ENCODE measurements at regions not wholly inside any gene's neighbourhood (a gene's known extent, or its start where the extent isn't known, plus 50 kb on each side); places are given as distances from the start of the nearest gene placed in this dataset.

- Histone ChIP-seq H3K4me1 (ENCODE audit: control insufficient read depth, insufficient read depth, low read length) (no peaks in the 10 kb centered on the region), H3K36me3 (ENCODE audit: control insufficient read depth, insufficient read depth, low read length) (no peaks in the 10 kb centered on the region), H3K27me3 (ENCODE audit: control insufficient read depth, insufficient read depth, low read length) (no peaks in the 10 kb centered on the region), H3K4me3 (ENCODE audit: low read length) (no peak overlapping the region), H3K9me3 (ENCODE audit: control insufficient read depth, insufficient read depth, low read length) (no peaks in the 10 kb centered on the region), H3K27ac (ENCODE audit: low read length) (no peak overlapping the region)
- Mint-ChIP-seq H3K27me3 (ENCODE audit: low read depth in 2 of 2) (peaks cover 5 to 7% of the 10 kb centered on the region in 2 donors), H3K36me3 (no peaks in the 10 kb centered on the region), H3K9me3 (peaks cover 0 to 2% of the 10 kb centered on the region in 2 donors), H3K27ac (no peak overlapping the region), H3K4me1 (no peaks in the 10 kb centered on the region), H3K4me3 (no peak overlapping the region)
- 88% methylated on average over 2 of the region's 2 CpGs for WGBS (ENCODE audit: insufficient coverage)
- ATAC-seq (no peak), DNase-seq (no peak)
- intact Hi-C loops (cut with micrococcal nuclease): no loop called here
- TF ChIP-seq, protein P1, sequence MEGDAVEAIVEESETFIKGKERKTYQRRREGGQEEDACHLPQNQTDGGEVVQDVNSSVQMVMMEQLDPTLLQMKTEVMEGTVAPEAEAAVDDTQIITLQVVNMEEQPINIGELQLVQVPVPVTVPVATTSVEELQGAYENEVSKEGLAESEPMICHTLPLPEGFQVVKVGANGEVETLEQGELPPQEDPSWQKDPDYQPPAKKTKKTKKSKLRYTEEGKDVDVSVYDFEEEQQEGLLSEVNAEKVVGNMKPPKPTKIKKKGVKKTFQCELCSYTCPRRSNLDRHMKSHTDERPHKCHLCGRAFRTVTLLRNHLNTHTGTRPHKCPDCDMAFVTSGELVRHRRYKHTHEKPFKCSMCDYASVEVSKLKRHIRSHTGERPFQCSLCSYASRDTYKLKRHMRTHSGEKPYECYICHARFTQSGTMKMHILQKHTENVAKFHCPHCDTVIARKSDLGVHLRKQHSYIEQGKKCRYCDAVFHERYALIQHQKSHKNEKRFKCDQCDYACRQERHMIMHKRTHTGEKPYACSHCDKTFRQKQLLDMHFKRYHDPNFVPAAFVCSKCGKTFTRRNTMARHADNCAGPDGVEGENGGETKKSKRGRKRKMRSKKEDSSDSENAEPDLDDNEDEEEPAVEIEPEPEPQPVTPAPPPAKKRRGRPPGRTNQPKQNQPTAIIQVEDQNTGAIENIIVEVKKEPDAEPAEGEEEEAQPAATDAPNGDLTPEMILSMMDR (IDR thresholded peaks at IDR 0.05): no peak
These were observed 75.0 kb upstream of the TNC start for GRCh38 chr9:115192835-115193525.

DNA sequence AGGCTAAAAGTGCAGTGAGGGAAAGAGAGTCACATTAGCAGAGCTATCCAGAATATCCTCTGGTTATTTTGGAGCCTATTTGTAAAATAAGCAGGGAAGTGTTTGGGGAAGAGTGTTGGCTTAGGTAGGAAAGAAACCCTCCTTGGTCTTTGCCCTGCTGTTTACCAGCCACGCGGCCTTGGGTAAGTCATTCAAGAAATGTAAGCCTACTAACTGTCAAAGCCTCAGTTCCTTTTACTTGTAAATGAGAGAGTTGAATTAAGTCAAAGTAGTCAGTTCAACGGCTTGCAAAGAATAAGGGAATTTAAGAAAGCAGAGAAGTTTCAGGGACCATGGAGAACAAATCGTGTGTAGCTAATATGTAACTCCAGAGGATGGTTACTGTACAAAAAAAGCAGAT lies 75.8 kb upstream of the TNC start:
- TF ChIP-seq, protein P1 (IDR thresholded peaks at IDR 0.05): no peak
- ATAC-seq: no peak
- H3K4me1 Mint-ChIP-seq: no peaks in the 10 kb centered on the region
- WGBS (ENCODE audit: insufficient coverage): 82% methylated on average over 4 of the region's 4 CpGs
- H3K27ac ChIP-seq (ENCODE audit: low read length): no peak overlapping the region
- intact Hi-C loops (cut with micrococcal nuclease): no loop called here
- DNase-seq: no peak
- no peaks in the 10 kb centered on the region for H3K9me3 ChIP-seq (ENCODE audit: control insufficient read depth, insufficient read depth, low read length)
- H3K27me3 ChIP-seq (ENCODE audit: control insufficient read depth, insufficient read depth, low read length): no peaks in the 10 kb centered on the region
- no peaks in the 10 kb centered on the region for H3K36me3 ChIP-seq (ENCODE audit: control insufficient read depth, insufficient read depth, low read length)
- H3K36me3 Mint-ChIP-seq: no peaks in the 10 kb centered on the region
- no peak overlapping the region for H3K4me3 ChIP-seq (ENCODE audit: low read length)
- peaks cover 5 to 7% of the 10 kb centered on the region in 2 donors for H3K27me3 Mint-ChIP-seq (ENCODE audit: low read depth in 2 of 2)
- H3K4me1 ChIP-seq (ENCODE audit: control insufficient read depth, insufficient read depth, low read length): no peaks in the 10 kb centered on the region
- no peak overlapping the region for H3K27ac Mint-ChIP-seq
- H3K4me3 Mint-ChIP-seq: no peak overlapping the region
- H3K9me3 Mint-ChIP-seq: peaks cover 0 to 2% of the 10 kb centered on the region in 2 donors

GRCh38 chr9:115194216-115194615 lies 76.3 kb upstream of the TNC start:
- no peak overlapping the region for H3K27ac Mint-ChIP-seq
- H3K4me3 ChIP-seq (ENCODE audit: low read length): no peak overlapping the region
- no peak for ATAC-seq
- H3K4me1 Mint-ChIP-seq: no peaks in the 10 kb centered on the region
- no peaks in the 10 kb centered on the region for H3K9me3 ChIP-seq (ENCODE audit: control insufficient read depth, insufficient read depth, low read length)
- no peaks in the 10 kb centered on the region for H3K4me1 ChIP-seq (ENCODE audit: control insufficient read depth, insufficient read depth, low read length)
- TF ChIP-seq, protein P1 (IDR thresholded peaks at IDR 0.05): no peak
- intact Hi-C loops (cut with micrococcal nuclease): no loop called here
- H3K27me3 ChIP-seq (ENCODE audit: control insufficient read depth, insufficient read depth, low read length): no peaks in the 10 kb centered on the region
- no peaks in the 10 kb centered on the region for H3K36me3 Mint-ChIP-seq
- no peak for DNase-seq
- H3K27me3 Mint-ChIP-seq (ENCODE audit: low read depth in 2 of 2): peaks cover 5 to 7% of the 10 kb centered on the region in 2 donors
- no peak overlapping the region for H3K4me3 Mint-ChIP-seq
- H3K27ac ChIP-seq (ENCODE audit: low read length): no peak overlapping the region
- no peaks in the 10 kb centered on the region for H3K36me3 ChIP-seq (ENCODE audit: control insufficient read depth, insufficient read depth, low read length)
- H3K9me3 Mint-ChIP-seq: peaks cover 0 to 2% of the 10 kb centered on the region in 2 donors

DNA sequence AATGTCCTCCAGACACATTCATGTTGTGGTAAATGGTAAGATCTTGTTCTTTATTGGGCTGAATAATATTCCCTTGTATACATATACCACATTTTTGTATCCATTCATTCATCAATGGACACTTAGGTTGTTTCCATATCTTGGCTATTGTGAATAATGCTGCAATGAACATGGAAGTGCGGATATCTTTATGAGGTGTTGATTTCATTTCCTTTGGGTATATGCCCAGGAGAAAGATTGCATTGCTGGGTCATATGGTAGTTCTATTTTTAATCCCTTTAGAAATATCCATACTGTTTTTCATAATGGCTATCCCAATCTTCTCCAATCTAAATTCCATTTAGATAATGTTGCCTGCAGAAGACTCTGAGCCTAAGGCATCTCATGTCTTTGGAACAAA lies 78.0 kb upstream of the TNC start:
- no peaks in the 10 kb centered on the region for H3K36me3 ChIP-seq (ENCODE audit: control insufficient read depth, insufficient read depth, low read length)
- no peak overlapping the region for H3K4me3 ChIP-seq (ENCODE audit: low read length)
- Mint-ChIP-seq H3K27ac (no peak overlapping the region), H3K4me3 (no peak overlapping the region), H3K9me3 (peaks cover 0 to under 1% of the 10 kb centered on the region in 2 donors), H3K36me3 (no peaks in the 10 kb centered on the region), H3K27me3 (ENCODE audit: low read depth in 2 of 2) (peaks cover 9 to 13% of the 10 kb centered on the region in 2 donors), H3K4me1 (no peaks in the 10 kb centered on the region)
- H3K27me3 ChIP-seq (ENCODE audit: control insufficient read depth, insufficient read depth, low read length): no peaks in the 10 kb centered on the region
- TF ChIP-seq, protein P1 (IDR thresholded peaks at IDR 0.05): no peak
- intact Hi-C loops (cut with micrococcal nuclease): no loop called here
- no peaks in the 10 kb centered on the region for H3K4me1 ChIP-seq (ENCODE audit: control insufficient read depth, insufficient read depth, low read length)
- no peak for DNase-seq
- no CpG with 5 or more reads among the region's 1 CpG for WGBS (ENCODE audit: insufficient coverage)
- H3K9me3 ChIP-seq (ENCODE audit: control insufficient read depth, insufficient read depth, low read length): no peaks in the 10 kb centered on the region
- ATAC-seq: no peak
- H3K27ac ChIP-seq (ENCODE audit: low read length): no peak overlapping the region

Data from natural killer cell (primary cell).